ENCODE measurements at regions not wholly inside any gene's neighbourhood (a gene's known extent, or its start where the extent isn't known, plus 50 kb on each side); places are given as distances from the start of the nearest gene placed in this dataset.

DNA sequence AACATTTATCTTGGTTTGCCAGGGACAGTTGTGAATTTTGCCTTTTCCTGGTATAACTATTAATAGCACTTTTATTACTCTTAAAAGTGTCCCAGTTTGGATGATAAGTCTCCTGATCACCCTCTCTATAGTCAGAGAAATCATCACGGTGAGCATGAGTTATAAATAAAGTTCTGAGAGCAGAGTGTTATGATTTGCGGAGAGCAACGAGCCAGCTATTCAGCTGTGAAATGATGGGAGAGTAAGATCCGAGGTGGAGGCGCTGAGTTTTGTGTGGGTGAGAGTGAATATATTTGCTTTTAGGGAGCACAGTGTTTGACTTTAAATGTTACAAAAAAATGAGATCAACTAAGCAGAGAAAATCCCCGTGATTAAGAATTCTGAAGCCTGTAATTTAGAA lies 179.6 kb downstream of the DSC3 start:
- Histone ChIP-seq H3K4me1 (no peaks in the 10 kb centered on the region), H3K4me3 (no peak overlapping the region), H3K9ac (ENCODE audit: low read depth in 2 of 2, low read length in 2 of 2) (no peak overlapping the region), H3K27me3 (no peaks in the 10 kb centered on the region), H3K36me3 (no peaks in the 10 kb centered on the region), H3K9me3 (no peaks in the 10 kb centered on the region), H3K27ac (no peak overlapping the region)
- DNase-seq, result no peak
- intact Hi-C loops (cut with DNase I), result no loop called here
- TF ChIP-seq, protein P1, sequence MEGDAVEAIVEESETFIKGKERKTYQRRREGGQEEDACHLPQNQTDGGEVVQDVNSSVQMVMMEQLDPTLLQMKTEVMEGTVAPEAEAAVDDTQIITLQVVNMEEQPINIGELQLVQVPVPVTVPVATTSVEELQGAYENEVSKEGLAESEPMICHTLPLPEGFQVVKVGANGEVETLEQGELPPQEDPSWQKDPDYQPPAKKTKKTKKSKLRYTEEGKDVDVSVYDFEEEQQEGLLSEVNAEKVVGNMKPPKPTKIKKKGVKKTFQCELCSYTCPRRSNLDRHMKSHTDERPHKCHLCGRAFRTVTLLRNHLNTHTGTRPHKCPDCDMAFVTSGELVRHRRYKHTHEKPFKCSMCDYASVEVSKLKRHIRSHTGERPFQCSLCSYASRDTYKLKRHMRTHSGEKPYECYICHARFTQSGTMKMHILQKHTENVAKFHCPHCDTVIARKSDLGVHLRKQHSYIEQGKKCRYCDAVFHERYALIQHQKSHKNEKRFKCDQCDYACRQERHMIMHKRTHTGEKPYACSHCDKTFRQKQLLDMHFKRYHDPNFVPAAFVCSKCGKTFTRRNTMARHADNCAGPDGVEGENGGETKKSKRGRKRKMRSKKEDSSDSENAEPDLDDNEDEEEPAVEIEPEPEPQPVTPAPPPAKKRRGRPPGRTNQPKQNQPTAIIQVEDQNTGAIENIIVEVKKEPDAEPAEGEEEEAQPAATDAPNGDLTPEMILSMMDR (IDR thresholded peaks at IDR 0.05), result no peak

DNA sequence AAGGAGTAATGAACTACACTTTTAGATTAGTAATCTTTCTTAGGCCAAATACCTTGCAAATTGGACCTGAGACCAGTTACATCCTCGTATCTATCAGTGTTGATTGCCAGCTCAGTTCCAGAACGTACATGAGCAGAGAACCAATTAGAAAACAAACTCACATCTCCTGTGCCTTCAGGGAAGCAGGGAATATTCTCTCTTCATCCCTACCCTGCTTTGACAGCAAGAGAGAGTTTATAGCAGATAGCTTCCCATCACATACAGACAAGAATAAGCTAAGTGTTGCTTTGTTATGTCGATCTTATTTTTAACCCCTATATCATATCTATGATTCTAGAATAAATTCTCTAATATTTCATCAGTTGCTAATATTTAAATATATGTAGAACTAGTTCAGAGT lies 181.8 kb downstream of the DSC3 start:
- intact Hi-C loops (cut with DNase I), result no loop called here
- no peaks in the 10 kb centered on the region for H3K36me3 ChIP-seq
- TF ChIP-seq, protein P1 (IDR thresholded peaks at IDR 0.05), result no peak

DNA sequence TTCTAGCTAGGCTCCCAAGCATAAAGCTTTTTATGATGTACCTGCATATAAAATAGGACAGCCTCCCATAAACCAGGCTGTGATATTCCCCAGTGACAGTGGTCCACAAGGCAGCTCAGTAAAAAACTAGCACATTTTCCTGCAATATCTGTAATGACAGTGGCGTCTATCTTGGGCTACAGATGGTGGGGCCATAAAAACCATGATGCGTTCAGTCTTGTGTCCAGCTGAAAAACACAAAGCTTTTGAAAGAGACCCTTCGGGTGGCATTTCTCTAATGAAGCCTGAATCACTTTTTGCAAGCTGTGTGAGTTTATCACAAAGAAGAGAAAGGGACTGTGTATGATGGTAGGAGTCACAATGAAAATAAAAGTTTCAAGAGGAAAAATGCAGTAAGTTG lies 183.5 kb downstream of the DSC3 start:
- no peak overlapping the region for H3K4me3 ChIP-seq
- H3K4me1 ChIP-seq, result no peaks in the 10 kb centered on the region
- TF ChIP-seq, protein P1 (IDR thresholded peaks at IDR 0.05), result no peak
- no peak overlapping the region for H3K27ac ChIP-seq
- H3K9me3 ChIP-seq, result no peaks in the 10 kb centered on the region
- no peak overlapping the region for H3K9ac ChIP-seq (ENCODE audit: low read depth in 2 of 2, low read length in 2 of 2)
- no peak for DNase-seq
- no peaks in the 10 kb centered on the region for H3K36me3 ChIP-seq
- no peaks in the 10 kb centered on the region for H3K27me3 ChIP-seq
- intact Hi-C loops (cut with DNase I), result no loop called here

More for the DNA sequence above, 181.8 kb downstream of the DSC3 start:
- DNase-seq, result no peak
- Histone ChIP-seq H3K4me3 (no peak overlapping the region), H3K9ac (ENCODE audit: low read depth in 2 of 2, low read length in 2 of 2) (no peak overlapping the region), H3K27ac (no peak overlapping the region), H3K4me1 (no peaks in the 10 kb centered on the region), H3K9me3 (no peaks in the 10 kb centered on the region), H3K27me3 (no peaks in the 10 kb centered on the region)

DNA sequence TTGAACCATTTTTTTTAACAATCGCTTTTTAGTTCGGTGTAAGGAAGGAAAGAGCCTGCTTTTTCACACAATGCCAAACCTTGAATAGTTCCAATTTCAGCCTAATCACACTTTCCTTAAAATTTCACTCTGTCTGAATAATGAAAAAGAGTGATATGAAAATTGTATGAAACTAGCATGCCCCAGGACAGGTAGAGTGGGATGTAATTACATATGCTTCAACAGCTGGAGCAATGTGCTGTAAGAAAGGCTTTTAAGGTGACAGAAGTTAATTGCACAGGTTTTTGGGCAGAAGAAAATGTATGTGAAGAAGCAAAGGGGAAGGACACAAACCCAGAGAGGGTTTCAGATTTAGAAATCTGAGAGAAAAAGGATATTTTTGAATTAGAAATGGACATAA lies 184.0 kb downstream of the DSC3 start:
- Histone ChIP-seq H3K9ac (ENCODE audit: low read depth in 2 of 2, low read length in 2 of 2) (no peak overlapping the region), H3K36me3 (no peaks in the 10 kb centered on the region), H3K27me3 (no peaks in the 10 kb centered on the region), H3K4me1 (no peaks in the 10 kb centered on the region), H3K4me3 (no peak overlapping the region), H3K27ac (no peak overlapping the region), H3K9me3 (no peaks in the 10 kb centered on the region)
- TF ChIP-seq, protein P1 (IDR thresholded peaks at IDR 0.05), result no peak
- intact Hi-C loops (cut with DNase I), result no loop called here
- DNase-seq, result no peak

DNA sequence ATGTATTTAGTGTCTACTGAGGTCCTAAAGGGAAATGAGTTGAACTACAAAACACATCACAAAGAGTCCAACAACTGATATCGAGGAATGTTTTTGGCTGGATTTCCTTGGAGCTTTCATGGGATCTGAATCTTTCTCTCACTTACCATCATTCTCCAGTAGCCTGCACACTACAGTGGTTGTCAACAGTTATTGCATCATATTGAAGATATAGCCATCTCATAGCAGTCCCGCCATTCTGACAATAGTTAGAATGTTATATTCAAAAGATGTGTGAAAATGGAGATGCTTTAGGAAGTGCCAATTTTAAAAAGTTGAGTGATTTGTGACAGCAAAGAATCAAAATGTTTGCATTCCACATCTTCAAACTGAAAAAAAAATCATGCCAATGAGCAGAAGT lies 186.8 kb downstream of the DSC3 start:
- no peaks in the 10 kb centered on the region for H3K9me3 ChIP-seq
- no peak overlapping the region for H3K4me3 ChIP-seq
- H3K4me1 ChIP-seq, result no peaks in the 10 kb centered on the region
- H3K27me3 ChIP-seq, result no peaks in the 10 kb centered on the region
- intact Hi-C loops (cut with DNase I), result no loop called here
- TF ChIP-seq, protein P1 (IDR thresholded peaks at IDR 0.05), result no peak
- H3K36me3 ChIP-seq, result no peaks in the 10 kb centered on the region
- H3K27ac ChIP-seq, result no peak overlapping the region
- H3K9ac ChIP-seq (ENCODE audit: low read depth in 2 of 2, low read length in 2 of 2), result no peak overlapping the region
- DNase-seq, result no peak

DNA sequence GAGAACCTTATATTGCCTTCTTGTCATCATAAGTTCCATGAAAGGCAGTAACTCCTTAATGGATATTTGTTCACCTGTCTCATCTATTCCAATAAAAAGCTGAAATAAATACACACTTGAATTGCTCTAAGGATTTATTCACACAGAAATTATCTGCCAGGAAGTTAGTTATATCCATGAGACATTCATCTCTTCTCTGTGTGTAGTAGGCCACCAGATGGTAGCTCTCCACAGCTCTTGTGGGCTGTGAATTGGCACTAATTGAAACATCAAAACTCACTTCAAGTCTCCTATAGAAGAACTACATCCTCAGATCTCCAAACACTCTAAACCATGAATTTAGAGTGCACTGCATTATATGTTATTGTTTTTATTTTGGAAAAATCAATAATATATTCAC lies 189.6 kb downstream of the DSC3 start:
- DNase-seq, result no peak
- intact Hi-C loops (cut with DNase I), result no loop called here
- Histone ChIP-seq H3K36me3 (no peaks in the 10 kb centered on the region), H3K27ac (no peak overlapping the region), H3K27me3 (no peaks in the 10 kb centered on the region), H3K4me1 (no peaks in the 10 kb centered on the region), H3K4me3 (no peak overlapping the region), H3K9me3 (no peaks in the 10 kb centered on the region), H3K9ac (ENCODE audit: low read depth in 2 of 2, low read length in 2 of 2) (no peak overlapping the region)
- TF ChIP-seq, protein P1 (IDR thresholded peaks at IDR 0.05), result no peak

All from colonic mucosa (tissue), 4 donors.